Karpas-422 (cell line): ENCODE measurements at regions not wholly inside any gene's neighbourhood (a gene's known extent, or its start where the extent isn't known, plus 50 kb on each side); places are given as distances from the start of the nearest gene placed in this dataset.

Experiments used
- DNase-seq: peaks from one replicate; pipeline ENCODE4 v3.0.0-alpha.2; 2015
- H2AFZ ChIP-seq: fragments of 200-600 bp; sonication (generic); 2 replicates; pipeline ENCODE4 v1.6.1; 2014; ENCODE audit warnings: antibody characterized with exemption, low read length, mixed read lengths
- H3K27ac ChIP-seq: fragments of 200-600 bp; sonication (generic); 2 replicates; pipeline ENCODE4 v1.5.1; 2014; ENCODE audit warnings: mild to moderate bottlenecking, low read length, moderate library complexity
- H3K27me3 ChIP-seq: fragments of 200-600 bp; sonication (generic); 2 replicates; pipeline ENCODE4 v1.6.1; 2014; ENCODE audit warnings: low read length, mixed read lengths
- H3K36me3 ChIP-seq: fragments of 200-600 bp; sonication (generic); 2 replicates; pipeline ENCODE4 v1.6.1; 2014; ENCODE audit warnings: low read length, mixed read lengths; ENCODE audit not compliant: insufficient read depth
- H3K4me1 ChIP-seq: fragments of 200-600 bp; sonication (generic); 2 replicates; pipeline ENCODE4 v1.6.1; 2014; ENCODE audit warnings: mild to moderate bottlenecking, low read length, mixed read lengths
- H3K4me2 ChIP-seq: fragments of 200-600 bp; sonication (generic); 2 replicates; pipeline ENCODE4 v1.6.1; 2014; ENCODE audit warnings: low read length, low read depth, mild to moderate bottlenecking; ENCODE audit not compliant: poor library complexity, severe bottlenecking
- H3K4me3 ChIP-seq: fragments of 200-600 bp; sonication (generic); 2 replicates; pipeline ENCODE4 v1.5.1; 2014; ENCODE audit warnings: mild to moderate bottlenecking, antibody characterized with exemption, low read length, mixed read lengths
- H3K79me2 ChIP-seq: fragments of 200-600 bp; sonication (generic); 2 replicates; pipeline ENCODE4 v1.6.1; 2014; ENCODE audit warnings: mild to moderate bottlenecking, low read length, mixed read lengths
- H3K9ac ChIP-seq: fragments of 200-600 bp; sonication (generic); 2 replicates; pipeline ENCODE4 v1.6.0; 2014; ENCODE audit warnings: low read length
- H3K9me2 ChIP-seq: fragments of 200-600 bp; sonication (generic), shearing (Covaris generic); replicated peaks from 2 replicates; pipeline ENCODE4 v1.6.0; 2014; ENCODE audit warnings: mild to moderate bottlenecking, low read length, moderate library complexity; ENCODE audit not compliant: insufficient read depth
- H3K9me3 ChIP-seq: fragments of 300-700, 200-600 bp; sonication (generic); 2 replicates; pipeline ENCODE4 v1.6.1; 2014; ENCODE audit warnings: low read length, mixed read lengths
- H4K20me1 ChIP-seq: fragments of 200-600 bp; sonication (generic); 2 replicates; pipeline ENCODE4 v1.6.1; 2014; ENCODE audit warnings: mild to moderate bottlenecking, antibody characterized with exemption, low read length, low read depth; ENCODE audit not compliant: insufficient read depth

DNA sequence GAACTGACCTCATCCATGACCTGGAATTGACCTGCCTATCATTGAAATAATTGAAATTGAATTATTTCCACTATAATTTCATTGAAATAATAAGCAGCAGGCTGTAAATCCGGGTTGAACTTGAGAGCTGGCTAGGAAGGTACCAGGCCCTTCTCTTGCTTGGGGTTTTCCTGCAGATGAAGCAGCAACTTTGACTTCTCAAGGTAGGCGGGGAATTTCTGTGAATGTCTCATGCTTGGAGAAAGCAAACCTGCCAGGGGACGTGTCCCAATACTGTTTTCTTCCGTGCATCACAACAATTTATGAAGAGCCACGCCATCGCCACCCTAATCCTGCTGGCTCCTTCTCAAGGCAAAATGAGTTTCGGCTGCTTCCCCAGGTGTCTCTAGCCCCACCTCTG, 97.5 kb upstream of the XYLT1 start:
- no peaks in the 10 kb centered on the region for H3K36me3 ChIP-seq
- no peaks in the 10 kb centered on the region for H3K79me2 ChIP-seq
- H3K9ac ChIP-seq = no peak overlapping the region
- no peak overlapping the region for H3K4me2 ChIP-seq
- no peak overlapping the region for H2AFZ ChIP-seq
- no peaks in the 10 kb centered on the region for H3K9me2 ChIP-seq
- no peaks in the 10 kb centered on the region for H3K9me3 ChIP-seq
- no peaks in the 10 kb centered on the region for H3K27me3 ChIP-seq
- H3K4me3 ChIP-seq = no peak overlapping the region
- H3K27ac ChIP-seq = no peak overlapping the region
- no peak for DNase-seq
- H3K4me1 ChIP-seq = no peaks in the 10 kb centered on the region
- no peaks in the 10 kb centered on the region for H4K20me1 ChIP-seq

DNA sequence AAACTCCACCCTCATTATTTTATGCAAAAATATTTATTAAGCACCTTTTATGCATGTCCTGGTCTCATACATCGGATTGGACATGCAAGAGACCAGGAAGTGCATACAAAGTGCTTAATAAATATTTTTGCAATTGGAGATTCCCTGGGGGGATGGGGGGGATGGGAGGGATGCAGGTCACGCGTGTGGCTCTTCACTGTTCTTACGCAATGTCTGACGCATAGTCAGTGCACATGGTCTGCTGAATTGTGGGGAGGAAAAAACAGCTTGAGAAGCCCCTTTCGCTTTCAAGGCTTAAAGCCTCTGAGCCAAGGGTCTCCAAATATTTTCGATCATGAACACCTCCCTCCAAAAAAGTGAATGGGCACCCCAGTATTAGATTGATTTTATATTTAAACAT, 96.7 kb upstream of the XYLT1 start:
- no peak overlapping the region for H2AFZ ChIP-seq
- no peak for DNase-seq
- 0 out of 2 replicates have a peak, but pooled peaks cover 4% of the 10 kb centered on the region for H4K20me1 ChIP-seq
- H3K4me2 ChIP-seq = no peak overlapping the region
- no peaks in the 10 kb centered on the region for H3K9me2 ChIP-seq
- no peak overlapping the region for H3K4me3 ChIP-seq
- no peak overlapping the region for H3K27ac ChIP-seq
- no peaks in the 10 kb centered on the region for H3K9me3 ChIP-seq
- H3K79me2 ChIP-seq = no peaks in the 10 kb centered on the region
- no peaks in the 10 kb centered on the region for H3K4me1 ChIP-seq
- H3K36me3 ChIP-seq = no peaks in the 10 kb centered on the region
- H3K27me3 ChIP-seq = no peaks in the 10 kb centered on the region
- H3K9ac ChIP-seq = no peak overlapping the region

DNA sequence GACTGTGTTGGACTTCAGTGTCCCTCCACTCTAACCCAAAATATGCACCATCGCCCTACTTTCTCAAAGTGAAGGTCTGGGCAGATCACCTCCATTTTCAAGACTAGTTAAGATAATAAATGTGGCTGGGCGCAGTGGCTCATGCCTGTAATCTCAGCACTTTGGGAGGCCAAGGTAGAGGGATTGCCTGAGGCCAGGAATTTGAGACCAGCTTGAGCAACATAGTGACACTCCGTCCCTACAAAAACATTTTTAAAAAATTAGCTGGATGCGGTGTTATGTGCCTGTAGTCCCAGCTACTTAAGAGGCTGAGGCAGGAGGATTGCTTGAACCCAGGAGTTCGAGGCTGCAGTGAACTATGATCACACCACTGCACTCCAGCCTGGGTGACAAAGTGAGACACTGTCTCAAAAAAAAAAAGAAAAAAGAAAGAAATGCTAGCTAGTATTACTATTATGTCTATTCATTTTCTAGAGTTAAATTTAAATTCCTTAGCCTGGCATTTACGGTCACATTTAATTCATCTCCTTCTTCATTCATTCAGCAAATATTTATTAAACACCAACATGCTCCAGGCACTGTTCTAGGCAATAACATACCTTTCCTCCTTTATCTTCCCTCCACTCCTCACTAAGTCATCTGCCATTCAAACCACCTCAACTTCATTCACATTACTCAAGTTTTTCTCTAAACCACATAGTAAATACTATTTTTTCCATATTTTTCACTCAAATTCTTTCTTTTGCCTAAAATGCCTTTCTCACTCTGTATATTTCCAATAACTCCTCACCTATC, 96.1 kb upstream of the XYLT1 start:
- Histone ChIP-seq H3K27me3 (no peaks in the 10 kb centered on the region), H3K79me2 (no peaks in the 10 kb centered on the region), H3K27ac (no peak overlapping the region), H4K20me1 (0 out of 2 replicates have a peak, but pooled peaks cover 4% of the 10 kb centered on the region), H3K4me1 (no peaks in the 10 kb centered on the region), H3K36me3 (no peaks in the 10 kb centered on the region), H3K9me2 (no peaks in the 10 kb centered on the region), H3K9ac (no peak overlapping the region), H3K4me3 (no peak overlapping the region), H3K4me2 (no peak overlapping the region), H2AFZ (no peak overlapping the region), H3K9me3 (no peaks in the 10 kb centered on the region)
- DNase-seq = no peak

GRCh38 chr16:17566075-17566474, 95.3 kb upstream of the XYLT1 start:
- Histone ChIP-seq H3K9me2 (no peaks in the 10 kb centered on the region), H4K20me1 (0 out of 2 replicates have a peak, but pooled peaks cover 4% of the 10 kb centered on the region), H3K4me2 (no peak overlapping the region), H3K36me3 (no peaks in the 10 kb centered on the region), H3K4me3 (no peak overlapping the region), H3K4me1 (no peaks in the 10 kb centered on the region), H3K79me2 (no peaks in the 10 kb centered on the region), H3K27ac (no peak overlapping the region), H3K9me3 (no peaks in the 10 kb centered on the region), H3K9ac (no peak overlapping the region), H3K27me3 (no peaks in the 10 kb centered on the region), H2AFZ (no peak overlapping the region)
- DNase-seq = no peak

GRCh38 chr16:17565605-17566004, 94.8 kb upstream of the XYLT1 start:
- no peaks in the 10 kb centered on the region for H3K9me2 ChIP-seq
- DNase-seq = no peak

GRCh38 chr16:17564856-17565255, 94.1 kb upstream of the XYLT1 start:
- H3K79me2 ChIP-seq = no peaks in the 10 kb centered on the region
- no peak overlapping the region for H3K9ac ChIP-seq
- H3K9me3 ChIP-seq = no peaks in the 10 kb centered on the region
- H3K27me3 ChIP-seq = no peaks in the 10 kb centered on the region
- H3K4me2 ChIP-seq = no peak overlapping the region
- no peak overlapping the region for H3K27ac ChIP-seq
- H3K4me3 ChIP-seq = no peak overlapping the region
- no peaks in the 10 kb centered on the region for H3K4me1 ChIP-seq
- H4K20me1 ChIP-seq = 0 out of 2 replicates have a peak, but pooled peaks cover 4% of the 10 kb centered on the region
- no peaks in the 10 kb centered on the region for H3K36me3 ChIP-seq
- H3K9me2 ChIP-seq = no peaks in the 10 kb centered on the region
- no peak overlapping the region for H2AFZ ChIP-seq
- DNase-seq = no peak

More at GRCh38 chr16:17565605-17566004, 94.8 kb upstream of the XYLT1 start:
- Histone ChIP-seq H3K4me3 (no peak overlapping the region), H3K4me2 (no peak overlapping the region), H3K79me2 (no peaks in the 10 kb centered on the region), H4K20me1 (0 out of 2 replicates have a peak, but pooled peaks cover 4% of the 10 kb centered on the region), H3K4me1 (no peaks in the 10 kb centered on the region), H3K27me3 (no peaks in the 10 kb centered on the region), H3K9ac (no peak overlapping the region), H3K27ac (no peak overlapping the region), H3K36me3 (no peaks in the 10 kb centered on the region), H2AFZ (no peak overlapping the region), H3K9me3 (no peaks in the 10 kb centered on the region)

GRCh38 chr16:17563323-17564091, 92.7 kb upstream of the XYLT1 start:
- DNase-seq = no peak
- no peaks in the 10 kb centered on the region for H3K27me3 ChIP-seq
- no peaks in the 10 kb centered on the region for H3K36me3 ChIP-seq
- no peak overlapping the region for H3K27ac ChIP-seq
- H3K9me2 ChIP-seq = no peaks in the 10 kb centered on the region
- no peak overlapping the region for H2AFZ ChIP-seq
- no peaks in the 10 kb centered on the region for H3K4me1 ChIP-seq
- no peaks in the 10 kb centered on the region for H3K9me3 ChIP-seq
- H3K4me2 ChIP-seq = no peak overlapping the region
- 0 out of 2 replicates have a peak, but pooled peaks cover 4% of the 10 kb centered on the region for H4K20me1 ChIP-seq
- H3K4me3 ChIP-seq = no peak overlapping the region
- no peaks in the 10 kb centered on the region for H3K79me2 ChIP-seq
- no peak overlapping the region for H3K9ac ChIP-seq

DNA sequence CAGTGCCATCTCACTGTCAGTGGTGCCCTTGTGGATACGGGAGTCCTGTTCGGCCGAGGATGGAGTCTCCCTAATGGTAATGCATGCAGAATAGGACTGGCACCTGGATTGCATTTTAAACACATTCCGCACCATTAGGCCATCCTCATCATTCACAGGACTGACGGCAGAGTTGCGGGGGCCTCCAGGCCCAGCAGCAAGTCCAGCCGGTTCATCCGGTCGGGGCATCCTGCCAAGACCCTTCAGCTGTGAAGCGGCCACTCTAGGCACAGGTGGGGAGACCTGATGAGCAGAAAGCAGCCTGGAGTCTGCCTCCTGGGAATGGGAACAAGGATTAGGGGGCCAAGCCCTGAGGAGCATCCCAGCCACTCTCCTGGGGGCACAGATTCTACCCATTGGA, 90.3 kb upstream of the XYLT1 start:
- no peaks in the 10 kb centered on the region for H3K4me1 ChIP-seq
- no peak overlapping the region for H3K4me2 ChIP-seq
- 0 out of 2 replicates have a peak, but pooled peaks cover 4% of the 10 kb centered on the region for H4K20me1 ChIP-seq
- no peak overlapping the region for H3K4me3 ChIP-seq
- no peak for DNase-seq
- H3K27me3 ChIP-seq = no peaks in the 10 kb centered on the region
- no peaks in the 10 kb centered on the region for H3K9me2 ChIP-seq
- H3K36me3 ChIP-seq = no peaks in the 10 kb centered on the region
- no peaks in the 10 kb centered on the region for H3K9me3 ChIP-seq
- no peak overlapping the region for H2AFZ ChIP-seq
- H3K27ac ChIP-seq = no peak overlapping the region
- H3K79me2 ChIP-seq = no peaks in the 10 kb centered on the region
- no peak overlapping the region for H3K9ac ChIP-seq
